Panc1 (cell line): ENCODE measurements at regions not wholly inside any gene's neighbourhood (a gene's known extent, or its start where the extent isn't known, plus 50 kb on each side); places are given as distances from the start of the nearest gene placed in this dataset.

ENCODE experiments used
- ATAC-seq: fragments of 200-7000 bp; cut with Tn5 transposase; 2 replicates; pipeline ENCODE4 v1.9.1; 2020; ENCODE audit warnings: mild to moderate bottlenecking, moderate library complexity
- BruUV-seq: library from RNA; stranded (reverse); fragments of 400-500 nt; replicated peaks from 2 replicates; lab custom pipeline; 2021; lab: Mats Ljungman, UMichigan
- CTCF ChIA-PET: fragments of 300-600 bp; sonication (Branson Sonifier 250); formaldehyde crosslinking; loops from one replicate; lab custom pipeline; 2022; ENCODE audit warnings: antibody characterized with exemption; lab: Charles Lee
- POLR2A ChIA-PET: fragments of 300-600 bp; sonication (Branson Sonifier 250); formaldehyde crosslinking; loops from one replicate; lab custom pipeline; 2022; ENCODE audit warnings: antibody characterized with exemption; lab: Charles Lee
- DNase-seq: peaks from one replicate; pipeline ENCODE4 v3.0.0-alpha.2; 2010; ENCODE audit warnings: low read depth, low spot score
- H3K27ac ChIP-seq: 2 replicates; pipeline ENCODE4 v1.5.1; 2011; ENCODE audit warnings: mild to moderate bottlenecking, low read length, inconsistent platforms
- H3K27me3 ChIP-seq: fragments of 200-500 bp; sonication (Bioruptor generic); 2 replicates; pipeline ENCODE4 v1.6.0; 2014; ENCODE audit warnings: low read length, inconsistent platforms; ENCODE audit not compliant: control insufficient read depth, insufficient read depth
- H3K36me3 ChIP-seq: fragments of 200-500 bp; sonication (Bioruptor generic); 2 replicates; pipeline ENCODE4 v1.5.1; 2014; ENCODE audit warnings: inconsistent platforms, mild to moderate bottlenecking, low read length, moderate library complexity; ENCODE audit not compliant: control insufficient read depth, insufficient read depth
- H3K4me1 ChIP-seq: 2 replicates; pipeline ENCODE4 v1.5.1; 2011; ENCODE audit warnings: inconsistent platforms, mild to moderate bottlenecking, low read length, moderate library complexity; ENCODE audit not compliant: control insufficient read depth, insufficient read depth
- H3K4me3 ChIP-seq, 2 experiments: 2 replicates each; pipeline ENCODE4 v1.5.1; 2011 to 2012; ENCODE audit warnings: low read depth in 2 of 2, low read length in 2 of 2, mild to moderate bottlenecking in 2 of 2, inconsistent platforms in 1 of 2, moderate library complexity in 1 of 2
- H3K9me3 ChIP-seq: fragments of 200-500 bp; sonication (Bioruptor generic); 2 replicates; pipeline ENCODE4 v1.5.1; 2014; ENCODE audit warnings: low read depth, mild to moderate bottlenecking, inconsistent platforms, low read length, moderate library complexity; ENCODE audit not compliant: control insufficient read depth, insufficient read depth
- CTCF ChIP-seq: fragments of 450-650 bp; IDR thresholded peaks from 2 replicates; pipeline ENCODE4 v1.5.1; 2017; ENCODE audit warnings: mild to moderate bottlenecking
- POLR2AphosphoS5 ChIP-seq: IDR thresholded peaks from 2 replicates; pipeline ENCODE4 v1.6.1; 2012; ENCODE audit warnings: mild to moderate bottlenecking, low read depth, low read length, moderate library complexity
- REST ChIP-seq, 2 experiments: IDR thresholded peaks; 2 replicates each; pipeline ENCODE4 v1.6.1; 2011 to 2012; ENCODE audit warnings: low read depth in 2 of 2, control low read depth in 1 of 2, low read length in 1 of 2, mild to moderate bottlenecking in 1 of 2, moderate library complexity in 1 of 2; ENCODE audit not compliant: insufficient read depth in 1 of 2
- SIN3A ChIP-seq: IDR thresholded peaks from 2 replicates; pipeline ENCODE4 v1.6.1; 2012; ENCODE audit warnings: low read depth, mild to moderate bottlenecking, low read length, moderate library complexity, borderline replicate concordance; ENCODE audit not compliant: insufficient read depth
- TCF7L2 ChIP-seq: IDR thresholded peaks from 2 replicates; pipeline ENCODE4 v1.6.1; 2011; ENCODE audit warnings: mild to moderate bottlenecking, low read depth, low read length, inconsistent platforms
- in situ Hi-C: cut with HindIII; loops from 2 replicates; pipeline ENCODE4 v1.10.0; 2016; ENCODE audit warnings: low sequenced_read_pairs, low pct_unique_long_range_greater_than_20kb
- intact Hi-C: fragments of 100-400 bp; cut with micrococcal nuclease; formaldehyde crosslinking; loops from one replicate; pipeline ENCODE4 v1.10.0; 2022; ENCODE audit not compliant: unreplicated experiment

DNA sequence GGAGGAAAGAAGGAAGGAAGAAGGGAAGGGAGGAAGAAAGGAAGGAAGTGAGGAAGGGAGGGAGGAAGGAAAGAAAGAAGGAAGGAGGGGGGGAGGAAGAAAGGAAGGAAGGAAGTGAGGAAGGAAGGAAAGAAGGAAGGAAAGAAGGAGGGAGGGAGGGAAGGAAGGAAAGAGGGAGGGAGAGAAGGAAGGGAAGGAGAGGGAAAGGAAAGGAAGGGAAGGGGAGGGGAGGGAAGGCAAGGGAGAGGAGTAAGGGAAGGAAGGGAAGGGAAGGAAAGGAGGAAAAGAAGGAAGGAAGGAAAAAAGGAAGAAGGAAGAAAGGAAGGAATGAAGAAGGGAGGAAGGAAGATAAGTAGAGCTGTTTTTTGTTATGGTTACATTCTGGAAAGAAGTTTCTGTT, 141.2 kb downstream of the LRRC3B start:
- no peak for TF ChIP-seq REST (IDR thresholded peaks at IDR 0.05; ENCODE audit: insufficient read depth in 1 of 2, low read depth in 2 of 2, low read length in 1 of 2)
- no peak for TF ChIP-seq CTCF
- TF ChIP-seq TCF7L2, result no peak
- TF ChIP-seq POLR2AphosphoS5, result no peak
- no peak for TF ChIP-seq SIN3A
- Histone ChIP-seq H3K27me3 (no peaks in the 10 kb centered on the region), H3K4me1 (no peaks in the 10 kb centered on the region), H3K36me3 (no peaks in the 10 kb centered on the region), H3K9me3 (no peaks in the 10 kb centered on the region), H3K4me3 (no peak overlapping the region), H3K27ac (no peak overlapping the region)
- ChIA-PET POLR2A (interaction anchor here (0.6 kb wide), 1 partner anchor 1000 kb away, joined by 3 read pairs; no protein-coding TSS in a partner anchor), CTCF (no interaction called here)
- in situ Hi-C loops, result no loop called here
- BruUV-seq, result no TSS peak
- no peak for DNase-seq
- ATAC-seq, result no peak
- intact Hi-C loops, result no loop called here

DNA sequence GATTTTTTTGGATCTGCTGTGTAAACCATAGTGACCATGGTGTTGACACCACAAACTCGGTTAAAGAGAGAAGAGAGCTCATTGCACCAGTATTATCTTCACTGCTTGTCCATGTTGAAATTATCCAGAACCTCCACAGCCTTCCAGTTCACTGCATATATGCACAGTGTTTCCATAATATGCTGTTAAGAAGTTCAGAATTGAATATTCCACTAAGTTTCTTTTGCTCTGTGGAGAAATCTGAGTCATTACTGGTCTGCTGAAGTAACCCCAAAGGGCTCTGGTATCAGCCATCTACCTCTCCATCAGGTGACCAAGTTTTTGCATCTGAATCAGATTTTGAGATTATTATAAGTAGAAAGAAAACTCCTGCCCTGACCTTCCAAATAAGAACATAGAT, 143.5 kb downstream of the LRRC3B start:
- Histone ChIP-seq H3K27ac (no peak overlapping the region), H3K36me3 (no peaks in the 10 kb centered on the region), H3K9me3 (no peaks in the 10 kb centered on the region), H3K27me3 (no peaks in the 10 kb centered on the region), H3K4me3 (no peak overlapping the region), H3K4me1 (no peaks in the 10 kb centered on the region)
- intact Hi-C loops, result no loop called here
- in situ Hi-C loops, result no loop called here
- ATAC-seq (no peak), DNase-seq (no peak)
- CTCF ChIA-PET, result no interaction called here
- BruUV-seq, result no TSS peak
- TF ChIP-seq TCF7L2, result no peak
- no peak for TF ChIP-seq CTCF
- TF ChIP-seq POLR2AphosphoS5, result no peak
- no peak for TF ChIP-seq REST (IDR thresholded peaks at IDR 0.05; ENCODE audit: insufficient read depth in 1 of 2, low read depth in 2 of 2, low read length in 1 of 2)
- TF ChIP-seq SIN3A, result no peak
- POLR2A ChIA-PET, result no interaction called here
